Activated effector memory CD4-positive, alpha-beta T cell treated with anti-CD3 and anti-CD28 coated beads, Interleukin-2, amount 50 U/mL, for 16 hours (primary cell): ENCODE measurements at regions not wholly inside any gene's neighbourhood (a gene's known extent, or its start where the extent isn't known, plus 50 kb on each side); places are given as distances from the start of the nearest gene placed in this dataset.
A peak's percentile ranks its signal among the peaks of the same experiment; 100 is the strongest.

ENCODE experiments used
- DNase-seq: peaks from one replicate; pipeline ENCODE4 v3.0.0-alpha.2; 2020

- DNase-seq, result no peak
Observed at GRCh38 chr13:111037927-111038326, 77.2 kb upstream of the ARHGEF7 start.

- no peak for DNase-seq
Observed at GRCh38 chr13:111036665-111037064, 78.4 kb upstream of the ARHGEF7 start.

- DNase-seq, result no peak
Observed at GRCh38 chr13:111035861-111036260, 79.2 kb upstream of the ARHGEF7 start.

- no peak for DNase-seq
Observed at GRCh38 chr13:111034811-111035210, 80.3 kb upstream of the ARHGEF7 start.

GRCh38 chr13:111033172-111034130 lies 81.7 kb upstream of the ARHGEF7 start:
- DNase-seq, result no peak

- peak; percentile 67 for DNase-seq
Observed at GRCh38 chr13:111031531-111031961, 83.6 kb upstream of the ARHGEF7 start.

- no peak for DNase-seq
Observed at GRCh38 chr13:111029957-111030609, 85.0 kb upstream of the ARHGEF7 start.

- no peak for DNase-seq
Observed at GRCh38 chr13:111027458-111028439, 87.4 kb upstream of the ARHGEF7 start.

- DNase-seq, result no peak
Observed at GRCh38 chr13:111025310-111025709, 89.8 kb upstream of the ARHGEF7 start.

GRCh38 chr13:111022886-111023285 lies 92.2 kb upstream of the ARHGEF7 start:
- no peak for DNase-seq

GRCh38 chr13:111022241-111022640 lies 92.9 kb upstream of the ARHGEF7 start:
- DNase-seq, result no peak

GRCh38 chr13:111021270-111021669 lies 93.8 kb upstream of the ARHGEF7 start:
- DNase-seq, result no peak

- DNase-seq, result no peak
Observed at GRCh38 chr13:111020546-111020945, 94.6 kb upstream of the ARHGEF7 start.

GRCh38 chr13:111020021-111020420 lies 95.1 kb upstream of the ARHGEF7 start:
- DNase-seq, result no peak

- DNase-seq, result no peak
Observed at GRCh38 chr13:111017755-111018459, 97.2 kb upstream of the ARHGEF7 start.

- no peak for DNase-seq
Observed at GRCh38 chr13:111013196-111013595, 98.3 kb upstream of the ANKRD10 start.

GRCh38 chr13:111011899-111012298 lies 97.0 kb upstream of the ANKRD10 start:
- DNase-seq, result no peak

GRCh38 chr13:111008351-111008750 lies 93.5 kb upstream of the ANKRD10 start:
- DNase-seq, result no peak

GRCh38 chr13:111007209-111007608 lies 92.3 kb upstream of the ANKRD10 start:
- no peak for DNase-seq

GRCh38 chr13:111006506-111007031 lies 91.7 kb upstream of the ANKRD10 start:
- DNase-seq, result no peak

GRCh38 chr13:111005808-111006505 lies 91.1 kb upstream of the ANKRD10 start:
- DNase-seq, result no peak
